ENCODE measurements at regions not wholly inside any gene's neighbourhood (a gene's known extent, or its start where the extent isn't known, plus 50 kb on each side); places are given as distances from the start of the nearest gene placed in this dataset.

DNA sequence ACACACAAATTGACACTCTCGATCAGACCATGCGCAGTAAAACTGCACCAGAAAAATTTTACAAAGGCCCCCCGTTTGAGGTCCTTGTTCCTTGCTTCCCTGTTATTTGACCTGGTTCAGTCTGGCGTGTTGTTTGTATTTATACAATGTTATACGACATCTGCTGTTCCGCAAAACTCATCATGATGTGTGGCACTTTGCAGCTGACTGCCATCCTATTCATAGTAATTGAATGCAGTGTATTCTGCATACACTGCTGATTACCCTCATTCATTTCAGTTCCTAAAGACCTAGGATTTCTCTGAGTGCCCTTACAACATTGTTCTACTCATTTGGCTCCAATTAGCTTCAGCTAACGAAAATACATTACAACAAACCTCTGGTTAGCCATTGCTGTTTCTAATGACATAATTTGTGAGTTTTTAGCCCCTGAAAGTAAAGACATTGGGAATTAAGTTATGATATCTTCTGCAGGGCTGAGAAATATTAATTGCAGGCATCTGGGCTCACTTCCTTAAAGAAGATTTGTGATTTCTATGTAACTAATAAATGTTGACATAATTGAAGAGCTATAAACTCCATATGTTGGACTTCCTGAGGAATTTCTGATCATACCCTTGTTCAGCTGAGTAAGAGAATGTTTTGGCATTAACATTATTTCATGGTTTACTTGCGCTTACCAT is 75.7 kb downstream of the C3orf38 start:
- no peak overlapping the region for H3K4me2 ChIP-seq (ENCODE audit: low read depth, low read length)
- H4K20me1 ChIP-seq (ENCODE audit: insufficient read depth, low read length), result no peaks in the 10 kb centered on the region
- H3F3A ChIP-seq (ENCODE audit: insufficient read depth, low read length), result no peaks in the 10 kb centered on the region
- H3K9me2 ChIP-seq (replicated peaks; ENCODE audit: insufficient read depth, low read length), result no peaks in the 10 kb centered on the region
- no peaks in the 10 kb centered on the region for H3K4me1 ChIP-seq (ENCODE audit: low read length)
- no peak overlapping the region for H3K27ac ChIP-seq (ENCODE audit: low read length)
- no peaks in the 10 kb centered on the region for H3K79me2 ChIP-seq (ENCODE audit: low read length)
- no peaks in the 10 kb centered on the region for H3K9me3 ChIP-seq (replicated peaks; ENCODE audit: insufficient read depth, low read length)
- no peaks in the 10 kb centered on the region for H3K36me3 ChIP-seq (replicated peaks; ENCODE audit: insufficient read depth, low read length)
- no peak overlapping the region for H3K4me3 ChIP-seq (ENCODE audit: low read length)
- DNase-seq, result no peak
- TF ChIP-seq EZH2phosphoT487 (IDR thresholded peaks at IDR 0.05; ENCODE audit: low read length) (no peak), EZH2 (optimal IDR thresholded peaks at IDR 0.05; ENCODE audit: low read depth, low read length) (no peak)
- TF ChIP-seq, protein P1, sequence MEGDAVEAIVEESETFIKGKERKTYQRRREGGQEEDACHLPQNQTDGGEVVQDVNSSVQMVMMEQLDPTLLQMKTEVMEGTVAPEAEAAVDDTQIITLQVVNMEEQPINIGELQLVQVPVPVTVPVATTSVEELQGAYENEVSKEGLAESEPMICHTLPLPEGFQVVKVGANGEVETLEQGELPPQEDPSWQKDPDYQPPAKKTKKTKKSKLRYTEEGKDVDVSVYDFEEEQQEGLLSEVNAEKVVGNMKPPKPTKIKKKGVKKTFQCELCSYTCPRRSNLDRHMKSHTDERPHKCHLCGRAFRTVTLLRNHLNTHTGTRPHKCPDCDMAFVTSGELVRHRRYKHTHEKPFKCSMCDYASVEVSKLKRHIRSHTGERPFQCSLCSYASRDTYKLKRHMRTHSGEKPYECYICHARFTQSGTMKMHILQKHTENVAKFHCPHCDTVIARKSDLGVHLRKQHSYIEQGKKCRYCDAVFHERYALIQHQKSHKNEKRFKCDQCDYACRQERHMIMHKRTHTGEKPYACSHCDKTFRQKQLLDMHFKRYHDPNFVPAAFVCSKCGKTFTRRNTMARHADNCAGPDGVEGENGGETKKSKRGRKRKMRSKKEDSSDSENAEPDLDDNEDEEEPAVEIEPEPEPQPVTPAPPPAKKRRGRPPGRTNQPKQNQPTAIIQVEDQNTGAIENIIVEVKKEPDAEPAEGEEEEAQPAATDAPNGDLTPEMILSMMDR (IDR thresholded peaks at IDR 0.05; ENCODE audit: low read length), result no peak
- H3K27me3 ChIP-seq (replicated peaks; ENCODE audit: insufficient read depth, low read length), result no peaks in the 10 kb centered on the region
- H3K9ac ChIP-seq (ENCODE audit: low read length), result no peak overlapping the region
- no peak overlapping the region for H2AFZ ChIP-seq (ENCODE audit: low read length)

GRCh38 chr3:88226910-88227309 is 77.2 kb downstream of the C3orf38 start:
- Histone ChIP-seq H3K4me2 (ENCODE audit: low read depth, low read length) (no peak overlapping the region), H3K27ac (ENCODE audit: low read length) (no peak overlapping the region), H3K27me3 (replicated peaks; ENCODE audit: insufficient read depth, low read length) (no peaks in the 10 kb centered on the region), H3K4me1 (ENCODE audit: low read length) (no peaks in the 10 kb centered on the region), H3K79me2 (ENCODE audit: low read length) (no peaks in the 10 kb centered on the region), H3K9ac (ENCODE audit: low read length) (no peak overlapping the region), H3K4me3 (ENCODE audit: low read length) (no peak overlapping the region), H3K9me3 (replicated peaks; ENCODE audit: insufficient read depth, low read length) (no peaks in the 10 kb centered on the region), H3K36me3 (replicated peaks; ENCODE audit: insufficient read depth, low read length) (no peaks in the 10 kb centered on the region), H3K9me2 (replicated peaks; ENCODE audit: insufficient read depth, low read length) (no peaks in the 10 kb centered on the region), H3F3A (ENCODE audit: insufficient read depth, low read length) (no peaks in the 10 kb centered on the region), H2AFZ (ENCODE audit: low read length) (no peak overlapping the region), H4K20me1 (ENCODE audit: insufficient read depth, low read length) (no peaks in the 10 kb centered on the region)
- TF ChIP-seq, protein P1 (IDR thresholded peaks at IDR 0.05; ENCODE audit: low read length), result no peak
- no peak for TF ChIP-seq EZH2phosphoT487 (IDR thresholded peaks at IDR 0.05; ENCODE audit: low read length)
- TF ChIP-seq EZH2 (optimal IDR thresholded peaks at IDR 0.05; ENCODE audit: low read depth, low read length), result no peak
- no peak for DNase-seq

- Histone ChIP-seq H3K4me1 (ENCODE audit: low read length) (no peaks in the 10 kb centered on the region), H3K36me3 (replicated peaks; ENCODE audit: insufficient read depth, low read length) (no peaks in the 10 kb centered on the region), H2AFZ (ENCODE audit: low read length) (no peak overlapping the region), H3F3A (ENCODE audit: insufficient read depth, low read length) (no peaks in the 10 kb centered on the region), H3K4me2 (ENCODE audit: low read depth, low read length) (no peak overlapping the region), H3K9me2 (replicated peaks; ENCODE audit: insufficient read depth, low read length) (no peaks in the 10 kb centered on the region), H3K79me2 (ENCODE audit: low read length) (no peaks in the 10 kb centered on the region), H3K27ac (ENCODE audit: low read length) (no peak overlapping the region), H4K20me1 (ENCODE audit: insufficient read depth, low read length) (no peaks in the 10 kb centered on the region), H3K4me3 (ENCODE audit: low read length) (no peak overlapping the region), H3K27me3 (replicated peaks; ENCODE audit: insufficient read depth, low read length) (no peaks in the 10 kb centered on the region), H3K9me3 (replicated peaks; ENCODE audit: insufficient read depth, low read length) (no peaks in the 10 kb centered on the region), H3K9ac (ENCODE audit: low read length) (no peak overlapping the region)
- no peak for DNase-seq
- TF ChIP-seq EZH2phosphoT487 (IDR thresholded peaks at IDR 0.05; ENCODE audit: low read length), result no peak
- TF ChIP-seq EZH2 (optimal IDR thresholded peaks at IDR 0.05; ENCODE audit: low read depth, low read length), result no peak
- TF ChIP-seq, protein P1 (IDR thresholded peaks at IDR 0.05; ENCODE audit: low read length), result no peak
Measured at GRCh38 chr3:88230638-88231037, 80.9 kb downstream of the C3orf38 start.

All from MM.1S (cell line).